ENCODE measurements at regions not wholly inside any gene's neighbourhood (a gene's known extent, or its start where the extent isn't known, plus 50 kb on each side); places are given as distances from the start of the nearest gene placed in this dataset.

DNA sequence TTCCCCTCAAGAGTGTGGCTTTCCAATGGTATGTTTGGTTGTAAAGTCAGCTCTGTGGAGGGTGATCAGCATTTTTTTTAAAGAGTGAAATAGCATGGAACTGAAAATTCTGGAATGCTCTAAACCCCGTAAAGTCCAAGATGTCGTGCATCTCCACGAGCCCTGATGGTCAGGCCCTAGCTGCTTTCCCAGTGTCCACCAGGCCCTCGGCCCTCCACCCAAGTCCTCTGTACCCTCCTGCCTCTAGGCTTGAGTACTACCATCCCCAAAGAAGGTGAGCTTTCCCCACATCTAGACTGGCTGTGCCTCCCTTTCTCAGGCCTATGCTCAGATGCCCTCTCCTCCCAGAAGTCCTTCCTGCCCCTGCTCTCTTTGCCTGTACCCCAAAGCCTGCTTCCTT is 280.3 kb downstream of the GADD45G start:
- no peaks in the 10 kb centered on the region for H3K36me3 ChIP-seq
- no peak for TF ChIP-seq CTCF (IDR thresholded peaks at IDR 0.05)
- intact Hi-C loops (cut with DNase I) = no loop called here
- H3K27me3 ChIP-seq = no peaks in the 10 kb centered on the region
- H3K4me3 ChIP-seq = no peak overlapping the region
- ATAC-seq = no peak
- no peak for DNase-seq
- no peaks in the 10 kb centered on the region for H3K4me1 ChIP-seq
- H3K27ac ChIP-seq = no peak overlapping the region
- H3K9me3 ChIP-seq = no peaks in the 10 kb centered on the region

- no peak overlapping the region for H3K27ac ChIP-seq
- ATAC-seq = peak; percentile 59
- TF ChIP-seq CTCF (IDR thresholded peaks at IDR 0.05) = no peak
Observed at GRCh38 chr9:89886281-89886700, 281.5 kb downstream of the GADD45G start.

DNA sequence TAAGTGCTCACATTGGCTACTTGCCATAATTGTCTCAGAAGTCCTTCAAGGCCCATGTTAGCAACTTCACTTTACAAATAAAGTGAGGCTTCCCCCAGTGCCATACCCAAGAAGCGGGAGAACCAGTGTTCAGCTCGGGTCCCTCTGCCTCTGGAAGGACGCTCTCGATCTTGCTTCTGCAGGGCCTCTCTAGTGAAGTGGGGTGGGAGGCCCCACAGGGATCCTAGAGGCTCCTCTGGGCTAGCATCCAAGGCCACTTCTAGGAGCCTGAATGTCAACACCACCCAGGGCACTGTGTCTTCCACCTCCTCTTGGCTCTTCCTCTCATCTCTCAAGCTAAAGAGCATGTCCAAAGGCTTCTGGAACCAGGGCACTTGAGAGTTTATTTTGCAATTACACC is 282.5 kb downstream of the GADD45G start:
- no peaks in the 10 kb centered on the region for H3K36me3 ChIP-seq
- DNase-seq (no peak), ATAC-seq (peak; percentile 25)
- no peaks in the 10 kb centered on the region for H3K27me3 ChIP-seq
- intact Hi-C loops (cut with DNase I) = no loop called here
- no peak overlapping the region for H3K27ac ChIP-seq
- H3K9me3 ChIP-seq = no peaks in the 10 kb centered on the region
- peaks cover 7 to 11% of the 10 kb centered on the region in 2 donors for H3K4me1 ChIP-seq
- no peak overlapping the region for H3K4me3 ChIP-seq
- TF ChIP-seq CTCF (IDR thresholded peaks at IDR 0.05) = no peak

More at GRCh38 chr9:89886281-89886700, 281.5 kb downstream of the GADD45G start:
- peaks cover under 1 to 1% of the 10 kb centered on the region in 2 donors for H3K4me1 ChIP-seq
- H3K4me3 ChIP-seq = no peak overlapping the region
- intact Hi-C loops (cut with DNase I) = no loop called here
- DNase-seq = no peak
- H3K27me3 ChIP-seq = no peaks in the 10 kb centered on the region
- no peaks in the 10 kb centered on the region for H3K9me3 ChIP-seq
- H3K36me3 ChIP-seq = no peaks in the 10 kb centered on the region

- no peak for TF ChIP-seq CTCF (IDR thresholded peaks at IDR 0.05)
- ATAC-seq = no peak
- peaks cover 8 to 11% of the 10 kb centered on the region in 2 donors for H3K4me1 ChIP-seq
- no peaks in the 10 kb centered on the region for H3K9me3 ChIP-seq
- H3K36me3 ChIP-seq = no peaks in the 10 kb centered on the region
- intact Hi-C loops (cut with DNase I) = no loop called here
- no peak for DNase-seq
- H3K27me3 ChIP-seq = no peaks in the 10 kb centered on the region
- H3K27ac ChIP-seq = no peak overlapping the region
- no peak overlapping the region for H3K4me3 ChIP-seq
Observed at GRCh38 chr9:89888233-89888632, 283.4 kb downstream of the GADD45G start.

DNA sequence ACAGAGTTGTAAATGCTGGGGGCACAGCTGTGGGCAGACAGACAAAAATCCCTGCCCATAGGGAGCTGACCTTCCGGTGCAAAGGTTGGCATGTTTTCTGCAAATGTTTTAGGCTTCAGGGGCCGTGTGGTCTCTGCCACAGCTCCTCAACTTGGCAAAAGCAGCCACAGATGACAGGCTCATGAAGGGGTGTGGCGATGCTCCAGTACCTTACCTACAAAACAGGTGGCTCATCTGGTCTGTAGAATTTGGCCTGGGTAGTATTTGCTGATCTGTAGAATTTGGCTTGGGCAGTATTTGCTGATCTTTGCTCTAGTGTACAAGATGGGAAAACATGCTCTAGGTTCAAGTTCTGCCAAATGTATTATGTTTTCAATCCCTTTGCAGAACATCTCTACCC is 283.9 kb downstream of the GADD45G start:
- intact Hi-C loops (cut with DNase I) = no loop called here
- DNase-seq (no peak), ATAC-seq (no peak)
- Histone ChIP-seq H3K27ac (no peak overlapping the region), H3K4me3 (no peak overlapping the region), H3K36me3 (no peaks in the 10 kb centered on the region), H3K4me1 (peaks cover 8 to 11% of the 10 kb centered on the region in 2 donors), H3K27me3 (no peaks in the 10 kb centered on the region), H3K9me3 (no peaks in the 10 kb centered on the region)
- no peak for TF ChIP-seq CTCF (IDR thresholded peaks at IDR 0.05)
